K562 (cell line): ENCODE measurements at regions not wholly inside any gene's neighbourhood (a gene's known extent, or its start where the extent isn't known, plus 50 kb on each side); places are given as distances from the start of the nearest gene placed in this dataset.

Experiments used
- ATAC-seq: fragments of 200-7000 bp; cut with Tn5 transposase; 3 replicates; pipeline ENCODE4 v1.9.1; 2020; ENCODE audit warnings: moderate library complexity
- BruUV-seq: library from RNA; stranded (reverse); fragments of 400-500 nt; replicated peaks from 2 replicates; lab custom pipeline; 2021; lab: Mats Ljungman, UMichigan
- CTCF ChIA-PET: fragments of 300-600 bp; formaldehyde crosslinking; extraction: SDS; loops from one replicate; lab custom pipeline; 2021; ENCODE audit warnings: low intra/inter-chr PET ratio; lab: Yijun Ruan, JAX
- POLR2A ChIA-PET: fragments of 300-600, 350-650 bp; sonication (Branson Sonifier 250); formaldehyde crosslinking; extraction: SDS; loops from one replicate; lab custom pipeline; 2021; ENCODE audit warnings: antibody characterized with exemption, inconsistent platforms; lab: Yijun Ruan, JAX
- DNase-seq, 4 experiments: peaks; one replicate each; pipeline versions ENCODE4 v3.0.0 to v3.0.0-alpha.2; 2011 to 2018; ENCODE audit warnings: low spot score in 3 of 4, mixed read lengths in 3 of 4; ENCODE audit errors: extremely low read depth in 1 of 4
- FAIRE-seq: peaks from 2 replicates; lab custom pipeline; 2011; peaks lifted over from hg19 to GRCh38; lab: Jason Lieb, UNC
- H2AFZ ChIP-seq: 2 replicates; pipeline ENCODE4 v1.6.0; 2011; ENCODE audit warnings: low read depth, low read length, control low read depth, inconsistent platforms
- H3K27ac ChIP-seq: fragments of 200-600 bp; 3 replicates; pipeline ENCODE4 v1.8.0; 2011; ENCODE audit warnings: low read depth, mild to moderate bottlenecking, control low read depth, inconsistent platforms, low read length, moderate library complexity, mixed read lengths; ENCODE audit errors: extremely low read depth
- H3K27me3 ChIP-seq, 2 experiments: fragments of 300-600 bp in 1 of 2; 2 replicates in 1 of 2; 3 replicates in 1 of 2; pipeline versions ENCODE4 v1.6.0 to v1.8.0; 2011; ENCODE audit warnings: inconsistent platforms in 2 of 2, low read length in 2 of 2, mild to moderate bottlenecking in 1 of 2, mixed read lengths in 1 of 2, moderate library complexity in 1 of 2; ENCODE audit not compliant: control insufficient read depth in 2 of 2, insufficient read depth in 2 of 2
- H3K36me3 ChIP-seq: fragments of 300-600 bp; 3 replicates; pipeline ENCODE4 v1.8.0; 2011; ENCODE audit warnings: mild to moderate bottlenecking, low read length, inconsistent platforms; ENCODE audit not compliant: control insufficient read depth, insufficient read depth
- H3K4me1 ChIP-seq, 2 experiments: fragments of 200-600 bp in 1 of 2; replicated peaks in 1 of 2; 2 replicates in 1 of 2; 3 replicates in 1 of 2; pipeline versions ENCODE4 v1.5.1 to v1.8.0; 2011; ENCODE audit warnings: inconsistent platforms in 2 of 2, low read length in 2 of 2, mild to moderate bottlenecking in 1 of 2, mixed read lengths in 1 of 2, moderate library complexity in 1 of 2; ENCODE audit not compliant: control insufficient read depth in 2 of 2, insufficient read depth in 2 of 2
- H3K4me2 ChIP-seq: 2 replicates; pipeline ENCODE4 v1.6.1; 2011; ENCODE audit warnings: low read length, control low read depth, inconsistent platforms, mixed read lengths; ENCODE audit not compliant: insufficient read depth
- H3K4me3 ChIP-seq: fragments of 200-600 bp; sonication (generic), shearing (Covaris generic); 2 replicates; pipeline ENCODE4 v1.5.1; 2016; ENCODE audit warnings: control low read depth, inconsistent platforms
- H3K79me2 ChIP-seq: fragments of 200-600 bp; 3 replicates; pipeline ENCODE4 v1.8.0; 2011; ENCODE audit warnings: low read length, inconsistent platforms; ENCODE audit not compliant: control insufficient read depth, insufficient read depth
- H3K9ac ChIP-seq, 2 experiments: 2 replicates each; pipeline versions ENCODE4 v1.6.0 to v1.6.1; 2011; ENCODE audit warnings: low read depth in 2 of 2, low read length in 2 of 2, control low read depth in 1 of 2, inconsistent platforms in 1 of 2, mild to moderate bottlenecking in 1 of 2, mixed read lengths in 1 of 2; ENCODE audit not compliant: insufficient read depth in 1 of 2
- H3K9me1 ChIP-seq: one replicate; pipeline ENCODE4 v1.6.0; 2011; ENCODE audit warnings: inconsistent platforms, mild to moderate bottlenecking, low read length, moderate library complexity; ENCODE audit not compliant: control insufficient read depth, insufficient read depth
- H3K9me3 ChIP-seq: replicated peaks from 2 replicates; pipeline ENCODE4 v1.5.1; 2011; ENCODE audit warnings: low read depth, low read length, inconsistent platforms; ENCODE audit not compliant: control insufficient read depth, insufficient read depth
- H4K20me1 ChIP-seq: replicated peaks from 2 replicates; pipeline ENCODE4 v1.6.1; 2011; ENCODE audit warnings: low read length, inconsistent platforms, mixed read lengths; ENCODE audit not compliant: control insufficient read depth, insufficient read depth
- C11orf30 ChIP-seq: fragments of 450-650 bp; IDR thresholded peaks from 2 replicates; pipeline ENCODE4 v1.6.1; 2016; ENCODE audit warnings: low read depth, mild to moderate bottlenecking
- GABPB2 ChIP-seq: fragments of 250-450 bp; sonication (Bioruptor Pico); conservative IDR thresholded peaks from 2 replicates; pipeline ENCODE4 v1.5.1; 2021; ENCODE audit warnings: mild to moderate bottlenecking
- MAFF ChIP-seq: IDR thresholded peaks from 2 replicates; pipeline ENCODE4 v1.6.1; 2012; ENCODE audit warnings: low read length, improper control_type of control experiment
- MAFG ChIP-seq: fragments of 450-650 bp; conservative IDR thresholded peaks from 2 replicates; pipeline ENCODE4 v1.6.1; 2016; ENCODE audit warnings: missing genetic modification characterization, missing compliant biosample characterization
- NFE2 ChIP-seq: IDR thresholded peaks from 2 replicates; pipeline ENCODE4 v1.6.1; 2014; ENCODE audit warnings: antibody characterized with exemption, low read depth
- ZNF316 ChIP-seq: fragments of 450-650 bp; IDR thresholded peaks from 2 replicates; pipeline ENCODE4 v1.6.1; 2016
- WGBS: fragments of 100-300 bp; shearing (Covaris generic); methylation state at CpG from one replicate; pipeline ENCODE4 v1.1.6; 2016; ENCODE audit warnings: low coverage, mixed read lengths; ENCODE audit not compliant: insufficient coverage; ENCODE audit errors: missing lambda C conversion rate; 5-methylcytosine and 5-hydroxymethylcytosine counted together
- in situ Hi-C: fragments of 300-500 bp; cut with MboI; formaldehyde crosslinking; loops from 4 replicates; pipeline ENCODE4 v1.15.0; 2018; ENCODE audit warnings: inconsistent platforms, mixed read lengths
- intact Hi-C: fragments of 100-400 bp; cut with micrococcal nuclease; formaldehyde crosslinking; loops from 2 replicates; pipeline ENCODE4 v1.14.2; 2022
- TF ChIP-seq, protein P1 (sequence below): sonication (generic); formaldehyde crosslinking; IDR thresholded peaks from 2 replicates; pipeline ENCODE4 v1.8.1; 2023; ENCODE audit warnings: mild to moderate bottlenecking, missing genetic modification reagents

GRCh38 chr1:101135526-101135925, 101.3 kb upstream of the S1PR1 start:
- Histone ChIP-seq H3K27ac (no peak overlapping the region), H3K4me2 (no peak overlapping the region), H3K4me3 (no peak overlapping the region), H2AFZ (no peak overlapping the region), H3K9me1 (no peaks in the 10 kb centered on the region), H3K4me1 (peaks cover 0 to 27% of the 10 kb centered on the region in 2 experiments; a peak in 4 of 5 replicates), H3K9ac (no peak overlapping the region), H4K20me1 (no peaks in the 10 kb centered on the region), H3K79me2 (no peaks in the 10 kb centered on the region), H3K9me3 (no peaks in the 10 kb centered on the region), H3K36me3 (no peaks in the 10 kb centered on the region), H3K27me3 (no peaks in the 10 kb centered on the region)
- WGBS, result 55% methylated on average over 2 of the region's 2 CpGs
- DNase-seq (no peak), FAIRE-seq (no peak), ATAC-seq (no peak)
- POLR2A ChIA-PET, result interaction anchor here (0.6 kb wide), 1 partner anchor 775 kb away, joined by 3 read pairs; no protein-coding TSS in a partner anchor
- CTCF ChIA-PET, result no interaction called here
- in situ Hi-C loops (loop anchor here (10.0 kb wide), 1 partner anchor 149 kb away; no protein-coding TSS in a partner anchor), intact Hi-C loops (loop anchor here (5.0 kb wide), 1 partner anchor 208 kb away; no protein-coding TSS in a partner anchor)
- no TSS peak for BruUV-seq
- TF ChIP-seq GABPB2 (CRISPR knock-in tag) (no peak), C11orf30 (peak; percentile 65; the same call in 1 of the 2 replicates), MAFG (tag) (peak; percentile 50), MAFF (peak; percentile 1; the same call in 1 of the 2 replicates), ZNF316 (peak; percentile 74), NFE2 (peak; percentile 29; the same call in 1 of the 2 replicates)
- TF ChIP-seq, protein P1, sequence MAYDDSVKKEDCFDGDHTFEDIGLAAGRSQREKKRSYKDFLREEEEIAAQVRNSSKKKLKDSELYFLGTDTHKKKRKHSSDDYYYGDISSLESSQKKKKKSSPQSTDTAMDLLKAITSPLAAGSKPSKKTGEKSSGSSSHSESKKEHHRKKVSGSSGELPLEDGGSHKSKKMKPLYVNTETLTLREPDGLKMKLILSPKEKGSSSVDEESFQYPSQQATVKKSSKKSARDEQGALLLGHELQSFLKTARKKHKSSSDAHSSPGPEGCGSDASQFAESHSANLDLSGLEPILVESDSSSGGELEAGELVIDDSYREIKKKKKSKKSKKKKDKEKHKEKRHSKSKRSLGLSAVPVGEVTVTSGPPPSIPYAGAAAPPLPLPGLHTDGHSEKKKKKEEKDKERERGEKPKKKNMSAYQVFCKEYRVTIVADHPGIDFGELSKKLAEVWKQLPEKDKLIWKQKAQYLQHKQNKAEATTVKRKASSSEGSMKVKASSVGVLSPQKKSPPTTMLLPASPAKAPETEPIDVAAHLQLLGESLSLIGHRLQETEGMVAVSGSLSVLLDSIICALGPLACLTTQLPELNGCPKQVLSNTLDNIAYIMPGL, result no peak
